H9 (cell line): ENCODE measurements at regions not wholly inside any gene's neighbourhood (a gene's known extent, or its start where the extent isn't known, plus 50 kb on each side); places are given as distances from the start of the nearest gene placed in this dataset.

Experiments used
- DNase-seq: peaks from one replicate; pipeline ENCODE4 v3.0.0-alpha.2; 2017
- H2AFZ ChIP-seq: one replicate; pipeline ENCODE4 v1.6.1; 2013; ENCODE audit warnings: mild to moderate bottlenecking, low read length, control low read depth, moderate library complexity
- H2AK5ac ChIP-seq: 2 replicates; pipeline ENCODE4 v1.6.1; 2013; ENCODE audit warnings: low read length, control low read depth, mixed read lengths; ENCODE audit not compliant: insufficient read length
- H2BK120ac ChIP-seq: one replicate; pipeline ENCODE4 v1.6.1; 2013; ENCODE audit warnings: low read depth, mild to moderate bottlenecking, low read length, control low read depth, inconsistent platforms; ENCODE audit not compliant: poor library complexity, severe bottlenecking
- H2BK12ac ChIP-seq: 2 replicates; pipeline ENCODE4 v1.6.1; 2013; ENCODE audit warnings: low read length, control low read depth, mixed read lengths, low read depth; ENCODE audit not compliant: insufficient read length
- H2BK15ac ChIP-seq: 2 replicates; pipeline ENCODE4 v1.6.1; 2013; ENCODE audit warnings: low read depth, low read length, control low read depth
- H2BK20ac ChIP-seq: one replicate; pipeline ENCODE4 v1.6.1; 2013; ENCODE audit warnings: low read depth, mild to moderate bottlenecking, low read length, control low read depth, inconsistent platforms; ENCODE audit not compliant: poor library complexity, severe bottlenecking
- H2BK5ac ChIP-seq: 2 replicates; pipeline ENCODE4 v1.6.1; 2013; ENCODE audit warnings: low read length, control low read depth, mixed read lengths; ENCODE audit not compliant: insufficient read length
- H3K14ac ChIP-seq: 2 replicates; pipeline ENCODE4 v1.6.1; 2013; ENCODE audit warnings: low read length, control low read depth; ENCODE audit not compliant: insufficient read depth
- H3K18ac ChIP-seq: 2 replicates; pipeline ENCODE4 v1.6.1; 2013; ENCODE audit warnings: low read depth, mild to moderate bottlenecking, mixed read lengths, low read length, control low read depth; ENCODE audit not compliant: insufficient read length
- H3K23ac ChIP-seq: 2 replicates; pipeline ENCODE4 v1.6.1; 2013; ENCODE audit warnings: low read length, control low read depth, mixed read lengths, low read depth; ENCODE audit not compliant: insufficient read length
- H3K23me2 ChIP-seq: 2 replicates; pipeline ENCODE4 v1.6.1; 2013; ENCODE audit warnings: low read depth, mild to moderate bottlenecking, mixed read lengths, low read length, control low read depth; ENCODE audit not compliant: insufficient read length, poor library complexity, severe bottlenecking
- H3K27ac ChIP-seq: 2 replicates; pipeline ENCODE4 v1.5.1; 2013; ENCODE audit warnings: low read length, control low read depth, mixed read lengths, low read depth; ENCODE audit not compliant: insufficient read length
- H3K27me3 ChIP-seq: 2 replicates; pipeline ENCODE4 v1.6.1; 2013; ENCODE audit warnings: low read length, control low read depth, inconsistent platforms; ENCODE audit not compliant: insufficient read depth
- H3K4ac ChIP-seq: 2 replicates; pipeline ENCODE4 v1.6.1; 2013; ENCODE audit warnings: low read depth, mild to moderate bottlenecking, control low read depth, inconsistent platforms, low read length, moderate library complexity
- H3K4me1 ChIP-seq: 2 replicates; pipeline ENCODE4 v1.6.1; 2013; ENCODE audit warnings: low read length, control low read depth, inconsistent platforms; ENCODE audit not compliant: insufficient read depth
- H3K4me2 ChIP-seq: 2 replicates; pipeline ENCODE4 v1.6.1; 2013; ENCODE audit warnings: low read length, control low read depth, mixed read lengths; ENCODE audit not compliant: insufficient read length, insufficient read depth
- H3K56ac ChIP-seq: 2 replicates; pipeline ENCODE4 v1.6.1; 2013; ENCODE audit warnings: low read depth, mild to moderate bottlenecking, mixed read lengths, low read length, control low read depth; ENCODE audit not compliant: insufficient read length
- H3K79me1 ChIP-seq: 2 replicates; pipeline ENCODE4 v1.6.1; 2013; ENCODE audit warnings: low read depth, mild to moderate bottlenecking, moderate library complexity, low read length, control low read depth, inconsistent platforms; ENCODE audit not compliant: insufficient read depth, poor library complexity, severe bottlenecking
- H3K79me2 ChIP-seq: 2 replicates; pipeline ENCODE4 v1.6.1; 2013; ENCODE audit warnings: low read length, control low read depth, inconsistent platforms; ENCODE audit not compliant: insufficient read depth
- H3K9ac ChIP-seq: 2 replicates; pipeline ENCODE4 v1.6.1; 2013; ENCODE audit warnings: low read length, control low read depth, mixed read lengths; ENCODE audit not compliant: insufficient read length; ENCODE audit errors: extremely low read depth
- H3K9me3 ChIP-seq: one replicate; pipeline ENCODE4 v1.6.1; 2013; ENCODE audit warnings: low read depth, low read length, inconsistent platforms; ENCODE audit not compliant: control insufficient read depth
- H3T11ph ChIP-seq: one replicate; pipeline ENCODE4 v1.6.1; 2013; ENCODE audit warnings: mild to moderate bottlenecking, low read length, control low read depth, inconsistent platforms
- H4K20me1 ChIP-seq: one replicate; pipeline ENCODE4 v1.6.1; 2013; ENCODE audit not compliant: control insufficient read depth, insufficient read length, insufficient read depth
- H4K5ac ChIP-seq: 2 replicates; pipeline ENCODE4 v1.6.1; 2013; ENCODE audit warnings: low read depth, mild to moderate bottlenecking, mixed read lengths, low read length, control low read depth; ENCODE audit not compliant: insufficient read length
- H4K8ac ChIP-seq: replicated peaks from 2 replicates; pipeline ENCODE4 v1.6.1; 2013; ENCODE audit warnings: low read length, control low read depth, mixed read lengths, low read depth; ENCODE audit not compliant: insufficient read length
- H4K91ac ChIP-seq: 2 replicates; pipeline ENCODE4 v1.6.1; 2013; ENCODE audit warnings: low read depth, mild to moderate bottlenecking, moderate library complexity, mixed read lengths, low read length, control low read depth; ENCODE audit not compliant: insufficient read length
- H3K27ac Mint-ChIP-seq, 3 experiments: 2 replicates in 2 of 3; 3 replicates in 1 of 3; pipeline ENCODE4 v1.8.0; 2020 to 2021; ENCODE audit warnings: mixed read lengths in 3 of 3, mild to moderate bottlenecking in 1 of 3, moderate library complexity in 1 of 3
- H3K27me3 Mint-ChIP-seq: 2 replicates; pipeline ENCODE4 v1.8.0; 2021; ENCODE audit warnings: low read depth, mild to moderate bottlenecking, moderate library complexity, mixed read lengths
- H3K36me3 Mint-ChIP-seq, 3 experiments: 2 replicates in 2 of 3; 3 replicates in 1 of 3; pipeline ENCODE4 v1.8.0; 2020 to 2021; ENCODE audit warnings: low read depth in 3 of 3, mixed read lengths in 3 of 3; ENCODE audit not compliant: insufficient read depth in 1 of 3
- H3K4me1 Mint-ChIP-seq, 2 experiments: 2 replicates each; pipeline ENCODE4 v1.8.0; 2020; ENCODE audit warnings: mixed read lengths in 2 of 2
- H3K4me3 Mint-ChIP-seq, 2 experiments: 2 replicates in 1 of 2; 3 replicates in 1 of 2; pipeline ENCODE4 v1.8.0; 2020 to 2021; ENCODE audit warnings: mild to moderate bottlenecking in 2 of 2, mixed read lengths in 2 of 2, moderate library complexity in 1 of 2
- H3K9me3 Mint-ChIP-seq, 2 experiments: 2 replicates in 1 of 2; 3 replicates in 1 of 2; pipeline ENCODE4 v1.8.0; 2020; ENCODE audit warnings: mild to moderate bottlenecking in 2 of 2, mixed read lengths in 2 of 2, moderate library complexity in 1 of 2
- WGBS: extraction: QIAGEN DNeasy Blood & Tissue Kit; methylation state at CpG from one replicate; pipeline ENCODE4 v1.1.7; 2013; ENCODE audit warnings: missing lambda C conversion rate, low lambda C conversion rate, mixed read lengths; ENCODE audit not compliant: insufficient read length; ENCODE audit errors: extremely low coverage; 5-methylcytosine and 5-hydroxymethylcytosine counted together
- TF ChIP-seq, protein P1 (sequence below): fragments of 200-600 bp; sonication (generic); conservative IDR thresholded peaks from 3 replicates; pipeline ENCODE4 v1.8.0; 2021; ENCODE audit warnings: antibody characterized with exemption, mild to moderate bottlenecking

- Histone ChIP-seq H3K23ac (no peak overlapping the region), H2AK5ac (no peak overlapping the region), H2BK15ac (no peak overlapping the region), H3K4me2 (no peak overlapping the region), H3K4ac (no peak overlapping the region), H2BK20ac (no peak overlapping the region), H2AFZ (no peak overlapping the region), H3K9me3 (no peaks in the 10 kb centered on the region), H3K27me3 (no peaks in the 10 kb centered on the region), H3K9ac (no peak overlapping the region), H2BK120ac (no peak overlapping the region), H3K79me2 (no peaks in the 10 kb centered on the region), H4K5ac (no peak overlapping the region), H3K27ac (no peak overlapping the region), H3K4me1 (no peaks in the 10 kb centered on the region), H3K23me2 (no peaks in the 10 kb centered on the region), H2BK5ac (no peak overlapping the region), H4K8ac (no peak overlapping the region), H3K79me1 (no peaks in the 10 kb centered on the region), H3K14ac (no peak overlapping the region), H2BK12ac (no peak overlapping the region), H4K20me1 (no peaks in the 10 kb centered on the region), H3K56ac (no peak overlapping the region), H3K18ac (no peak overlapping the region), H3T11ph (no peak overlapping the region), H4K91ac (no peak overlapping the region)
- Mint-ChIP-seq H3K9me3 (no peaks in the 10 kb centered on the region), H3K27me3 (no peaks in the 10 kb centered on the region), H3K4me1 (peaks cover 17 to 18% of the 10 kb centered on the region in 2 experiments), H3K4me3 (no peak overlapping the region), H3K36me3 (no peaks in the 10 kb centered on the region), H3K27ac (no peak overlapping the region)
- TF ChIP-seq, protein P1, sequence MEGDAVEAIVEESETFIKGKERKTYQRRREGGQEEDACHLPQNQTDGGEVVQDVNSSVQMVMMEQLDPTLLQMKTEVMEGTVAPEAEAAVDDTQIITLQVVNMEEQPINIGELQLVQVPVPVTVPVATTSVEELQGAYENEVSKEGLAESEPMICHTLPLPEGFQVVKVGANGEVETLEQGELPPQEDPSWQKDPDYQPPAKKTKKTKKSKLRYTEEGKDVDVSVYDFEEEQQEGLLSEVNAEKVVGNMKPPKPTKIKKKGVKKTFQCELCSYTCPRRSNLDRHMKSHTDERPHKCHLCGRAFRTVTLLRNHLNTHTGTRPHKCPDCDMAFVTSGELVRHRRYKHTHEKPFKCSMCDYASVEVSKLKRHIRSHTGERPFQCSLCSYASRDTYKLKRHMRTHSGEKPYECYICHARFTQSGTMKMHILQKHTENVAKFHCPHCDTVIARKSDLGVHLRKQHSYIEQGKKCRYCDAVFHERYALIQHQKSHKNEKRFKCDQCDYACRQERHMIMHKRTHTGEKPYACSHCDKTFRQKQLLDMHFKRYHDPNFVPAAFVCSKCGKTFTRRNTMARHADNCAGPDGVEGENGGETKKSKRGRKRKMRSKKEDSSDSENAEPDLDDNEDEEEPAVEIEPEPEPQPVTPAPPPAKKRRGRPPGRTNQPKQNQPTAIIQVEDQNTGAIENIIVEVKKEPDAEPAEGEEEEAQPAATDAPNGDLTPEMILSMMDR: no peak
- WGBS: no CpG with 5 or more reads among the region's 1 CpG
- DNase-seq: no peak
Measured at GRCh38 chr1:194288238-194288637, 1101.8 kb upstream of the B3GALT2 start.
